GM18511 (cell line): ENCODE measurements at regions not wholly inside any gene's neighbourhood (a gene's known extent, or its start where the extent isn't known, plus 50 kb on each side); places are given as distances from the start of the nearest gene placed in this dataset.
"Not testable (repeated sequence)": the region's sequence is repeated elsewhere in the genome, so short reads cannot be mapped to it uniquely, and the experiment has no call there.

ENCODE experiments used
- ATAC-seq: cut with Tn5 transposase; IDR thresholded peaks from one replicate; pipeline ENCODE4 v1.9.1; 2021; ENCODE audit warnings: mild to moderate bottlenecking, moderate library complexity; ENCODE audit not compliant: unreplicated experiment

DNA sequence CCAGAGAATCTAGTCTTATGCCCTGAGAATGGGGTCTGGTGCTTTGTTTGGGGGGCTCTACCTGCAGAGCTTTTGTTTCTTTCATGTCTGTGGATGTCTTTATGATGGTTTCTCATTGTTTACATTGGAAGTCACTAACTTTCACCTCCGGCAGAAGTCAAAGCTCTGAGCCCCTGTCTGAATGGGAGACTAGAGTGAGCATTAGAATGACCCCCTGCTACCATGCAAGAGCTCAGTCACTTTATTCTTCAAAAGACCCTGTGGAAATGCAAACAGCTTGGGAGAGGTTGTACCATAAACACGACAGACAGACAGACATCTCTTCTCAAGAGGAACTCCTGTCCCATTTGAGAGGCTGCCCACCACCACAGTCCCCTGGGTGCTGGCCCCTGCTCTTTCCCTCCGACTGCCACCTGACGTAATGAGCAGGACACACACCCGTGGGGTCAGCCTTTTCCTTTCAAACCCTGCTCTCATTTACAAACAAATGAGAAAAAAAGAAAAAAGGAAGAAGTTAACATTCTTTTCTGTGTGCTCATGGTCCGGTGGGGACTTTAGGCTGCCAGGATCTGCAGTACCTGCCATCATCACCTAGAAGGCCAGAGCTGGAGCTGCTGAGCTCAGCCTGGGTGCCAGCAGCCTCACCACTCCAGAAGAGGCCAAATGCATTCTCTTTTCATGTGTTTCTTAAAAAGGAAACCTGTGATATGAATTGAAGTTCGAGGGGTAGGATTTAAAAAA is 91.6 kb downstream of the FZD1 start:
- no peak for ATAC-seq

DNA sequence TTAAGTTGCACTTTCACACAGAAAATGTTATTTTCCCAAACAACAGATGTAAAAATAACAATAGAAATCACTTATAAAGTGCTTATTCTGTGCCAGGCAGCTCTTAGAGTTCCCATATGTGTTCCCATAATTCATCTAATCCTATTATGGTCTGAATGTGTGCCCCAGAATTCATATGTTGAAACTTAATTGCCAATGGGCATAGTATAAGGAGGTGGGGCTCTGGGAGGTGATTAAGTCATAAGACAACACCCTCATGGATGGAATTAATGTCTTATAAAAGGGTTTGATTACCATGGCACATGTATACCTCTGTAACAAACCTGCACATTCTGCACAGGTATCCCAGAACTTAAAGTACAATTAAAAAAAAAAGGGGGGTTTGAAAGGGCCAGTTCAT is 92.7 kb downstream of the FZD1 start:
- no peak for ATAC-seq

DNA sequence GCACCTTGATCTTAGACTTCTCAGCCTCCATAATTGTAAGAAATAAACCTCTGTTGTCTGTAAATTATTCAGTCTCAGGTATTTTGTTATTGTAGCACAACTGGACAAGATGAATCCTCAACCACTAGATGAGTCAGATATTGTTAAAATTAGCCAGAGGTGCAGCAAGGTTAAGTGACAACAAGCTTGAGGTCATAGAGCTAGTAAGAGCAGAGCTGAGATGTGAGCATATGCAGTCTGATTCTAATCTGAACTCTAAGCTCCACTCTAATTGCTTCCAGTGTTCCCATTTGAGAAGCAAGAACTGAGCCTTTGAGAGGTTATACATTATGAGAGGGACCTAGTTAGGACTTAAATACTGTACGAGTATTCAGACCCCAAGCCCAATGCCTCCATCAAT is 93.1 kb downstream of the FZD1 start:
- no peak for ATAC-seq

DNA sequence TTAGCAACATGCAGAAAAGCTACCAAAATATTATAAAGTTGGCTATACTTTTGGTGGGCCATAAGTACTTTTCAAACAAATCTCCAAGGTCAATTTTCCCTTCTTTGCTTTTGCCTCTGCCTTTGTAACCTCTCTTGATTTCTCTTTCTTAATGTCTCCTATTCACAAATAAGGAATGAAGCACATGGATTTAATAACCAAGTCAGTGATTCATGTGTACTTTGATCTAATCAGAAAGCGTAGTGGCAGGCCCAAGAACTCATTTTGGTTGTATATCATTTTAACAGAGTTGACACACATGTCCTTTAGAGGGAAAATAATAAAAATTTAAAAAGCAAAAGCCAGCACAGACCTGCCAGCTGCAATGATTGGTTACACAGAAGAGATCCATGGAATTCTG is 93.7 kb downstream of the FZD1 start:
- ATAC-seq = no peak

DNA sequence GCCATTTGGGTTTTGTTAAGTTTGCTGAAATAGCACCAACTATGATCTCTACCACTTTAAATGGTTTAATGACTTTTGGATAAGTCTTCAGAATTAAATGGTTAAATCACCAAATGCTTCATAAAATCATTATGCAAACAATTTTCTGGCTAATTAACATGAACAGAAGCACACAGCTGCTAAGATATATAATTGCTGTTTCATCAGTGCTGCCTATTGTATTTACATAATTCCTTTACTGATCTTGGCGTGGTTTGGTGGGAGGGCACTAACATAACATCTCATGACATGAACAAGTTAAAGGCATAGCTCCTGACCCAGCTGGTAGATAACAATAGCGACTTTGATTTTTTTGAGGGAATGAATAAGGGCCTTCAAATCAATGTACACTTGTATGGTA is 94.1 kb downstream of the FZD1 start:
- ATAC-seq = no peak

DNA sequence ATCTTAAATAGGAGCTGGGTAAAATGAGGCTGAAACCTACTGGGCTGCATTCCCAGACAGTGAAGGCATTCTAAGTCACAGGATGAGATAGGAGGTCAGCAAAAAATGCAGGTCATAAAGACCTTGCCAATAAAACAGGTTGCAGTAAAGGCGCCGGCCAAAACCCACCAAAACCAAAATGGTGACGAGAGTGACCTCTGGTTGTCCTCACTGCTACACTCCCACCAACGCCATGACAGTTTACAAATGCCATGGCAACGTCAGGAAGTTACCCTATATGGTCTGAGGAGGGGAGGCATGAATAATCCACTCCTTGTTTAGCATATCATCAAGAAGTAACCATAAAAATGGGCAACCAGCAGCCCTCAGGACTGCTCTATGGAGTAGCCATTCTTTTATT is 100.9 kb downstream of the FZD1 start:
- not testable (repeated sequence) for ATAC-seq

DNA sequence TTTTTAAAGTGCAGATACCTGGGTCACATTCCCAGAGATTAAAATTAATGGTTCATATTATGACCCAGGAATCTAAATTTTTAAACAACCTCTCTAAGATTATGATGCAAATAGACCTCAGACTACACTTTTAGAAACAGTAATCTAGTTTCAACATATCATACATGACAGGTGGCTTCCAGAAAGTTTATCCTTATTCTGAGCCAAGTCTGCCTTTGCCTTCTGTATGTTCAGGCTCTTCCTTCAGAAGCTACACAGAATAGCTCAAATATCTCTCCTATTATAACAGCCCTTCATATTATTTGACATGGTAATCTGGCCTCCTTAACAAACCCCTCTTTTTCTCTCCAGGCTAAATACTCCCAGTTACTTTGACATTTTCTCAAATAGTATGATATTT is 101.9 kb downstream of the FZD1 start:
- ATAC-seq = no peak

DNA sequence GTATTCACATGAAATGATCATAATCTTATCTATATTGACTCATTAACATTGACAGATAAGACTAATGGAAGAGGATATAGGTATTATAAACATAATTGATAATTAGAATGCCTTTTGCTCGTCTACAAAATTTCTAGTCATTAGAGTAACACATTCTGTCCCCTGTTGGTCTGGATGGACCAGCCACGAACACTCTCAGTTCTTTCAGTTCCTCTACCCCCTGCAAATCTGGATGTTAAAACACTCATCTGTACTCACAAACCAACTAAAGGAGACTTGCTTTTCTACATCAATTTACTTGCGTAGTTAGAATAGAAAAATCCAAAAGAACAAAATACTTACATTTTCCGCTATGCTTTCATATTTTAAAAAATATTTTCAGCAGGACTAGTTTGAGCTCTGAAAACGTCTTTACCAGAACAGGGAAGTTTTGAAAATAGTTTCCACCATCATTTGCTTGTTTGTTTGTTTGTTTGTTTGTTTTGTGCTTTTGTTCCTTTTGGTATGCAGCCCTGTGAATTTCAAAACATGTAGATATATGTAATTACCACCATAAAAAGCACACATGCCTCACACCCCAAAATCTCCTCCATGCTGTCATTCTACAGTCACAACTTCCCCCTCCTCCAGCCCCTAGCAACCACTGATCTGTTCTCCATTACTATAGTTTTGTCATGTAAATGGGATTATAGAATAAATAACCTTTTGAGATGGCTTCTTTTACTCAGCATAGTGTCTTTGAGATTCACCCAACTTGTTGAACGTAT is 103.8 kb downstream of the FZD1 start:
- no peak for ATAC-seq

DNA sequence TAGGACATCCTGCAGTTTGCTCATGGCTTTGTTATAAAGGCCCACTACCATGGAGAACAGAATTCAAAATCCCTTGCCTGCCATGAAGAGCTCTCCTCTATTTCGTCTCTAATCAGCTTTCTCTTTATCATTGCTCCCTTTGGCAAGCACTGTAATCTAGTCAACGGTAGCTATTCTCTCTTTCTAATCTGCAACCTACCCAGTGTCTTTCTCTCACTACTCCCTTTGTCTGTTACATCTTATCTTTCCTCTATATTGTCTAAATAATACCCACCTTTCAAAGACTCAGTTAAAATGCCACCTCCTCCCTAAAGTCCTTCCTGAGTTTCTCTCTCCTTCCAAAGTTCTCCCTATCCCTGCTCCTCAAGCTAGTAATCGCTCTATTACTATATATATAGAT is 108.1 kb downstream of the FZD1 start:
- ATAC-seq = no peak

DNA sequence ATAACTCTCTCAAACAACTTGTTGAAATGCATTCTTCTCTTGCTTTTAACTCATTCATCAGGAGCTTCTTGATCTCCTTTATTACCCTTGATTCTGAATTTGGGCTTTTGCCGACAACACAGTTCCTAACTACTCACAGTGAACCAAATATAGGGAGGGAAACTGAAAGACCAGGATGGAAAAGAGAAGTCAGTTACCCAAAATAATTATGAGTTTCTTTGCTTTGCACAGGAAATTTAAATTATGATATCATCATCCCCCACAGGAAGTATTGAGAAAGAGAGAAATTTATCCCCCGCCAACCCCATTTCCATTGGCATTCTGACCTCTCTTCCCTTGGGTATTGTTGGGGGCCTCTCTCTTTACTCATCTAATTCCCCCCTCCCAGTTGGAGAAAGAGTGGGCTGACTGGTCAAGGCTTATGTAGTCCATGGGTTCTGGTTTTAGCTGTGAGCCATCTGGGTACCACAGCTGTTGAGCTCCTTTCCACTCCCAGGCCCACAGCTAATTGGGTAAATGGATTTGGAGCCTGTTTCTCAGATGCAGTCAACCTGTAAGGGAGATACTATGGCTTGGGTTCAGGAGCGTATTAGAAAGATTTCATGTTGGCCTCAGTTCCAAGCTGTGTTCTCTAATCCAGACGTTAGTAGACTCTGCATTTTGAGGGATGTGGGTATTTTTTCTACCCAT is 109.0 kb downstream of the FZD1 start:
- ATAC-seq = no peak

DNA sequence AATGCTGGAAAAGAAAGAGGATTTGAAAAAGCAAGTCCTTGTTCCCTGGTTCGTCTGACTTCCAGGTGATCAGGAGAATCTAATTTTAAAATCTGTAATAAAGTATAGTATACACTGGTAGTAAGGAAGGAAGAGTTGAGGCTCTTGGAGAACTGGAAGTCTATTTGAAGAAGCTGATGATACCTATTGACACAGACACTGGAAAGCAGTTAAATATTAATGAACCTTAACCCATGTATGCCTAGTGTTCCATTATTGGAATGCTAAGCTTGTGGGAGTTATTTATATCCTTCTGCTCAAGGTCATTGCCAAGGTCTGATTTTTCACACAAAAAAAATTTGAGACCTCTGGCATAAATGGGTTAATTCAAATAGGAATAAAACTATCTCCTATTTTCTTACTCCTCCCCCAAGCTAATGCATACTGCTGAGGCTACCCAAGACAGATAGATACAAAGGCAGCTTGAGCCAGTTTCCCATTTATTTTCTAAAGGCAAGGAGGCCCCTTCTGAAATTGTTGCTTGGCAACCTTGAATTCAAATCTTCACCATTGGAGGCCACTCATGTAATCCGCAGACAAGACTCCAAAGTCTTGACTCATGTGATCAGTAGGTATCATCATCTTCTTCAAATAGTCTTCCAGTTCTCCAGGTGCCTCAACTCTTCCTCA is 110.2 kb downstream of the FZD1 start:
- ATAC-seq = no peak

DNA sequence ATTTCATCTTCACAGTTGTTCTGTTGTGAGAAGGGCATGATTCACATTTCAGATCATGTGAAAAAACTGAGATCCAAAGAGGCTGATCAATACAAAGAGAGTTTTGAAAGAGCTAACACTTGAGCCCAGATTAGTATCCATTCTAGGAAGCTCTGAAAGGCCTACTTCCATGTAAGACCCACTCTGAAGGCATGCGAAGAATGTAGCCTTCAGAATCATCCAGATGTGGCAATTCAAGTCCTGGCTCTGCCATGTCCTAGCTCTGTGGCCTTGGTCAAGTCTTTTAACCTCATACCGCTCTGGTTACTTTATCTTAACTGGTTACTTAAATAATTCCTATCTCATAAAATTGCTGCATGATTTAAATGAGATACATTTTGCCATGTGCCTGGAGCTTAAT is 111.1 kb downstream of the FZD1 start:
- no peak for ATAC-seq

DNA sequence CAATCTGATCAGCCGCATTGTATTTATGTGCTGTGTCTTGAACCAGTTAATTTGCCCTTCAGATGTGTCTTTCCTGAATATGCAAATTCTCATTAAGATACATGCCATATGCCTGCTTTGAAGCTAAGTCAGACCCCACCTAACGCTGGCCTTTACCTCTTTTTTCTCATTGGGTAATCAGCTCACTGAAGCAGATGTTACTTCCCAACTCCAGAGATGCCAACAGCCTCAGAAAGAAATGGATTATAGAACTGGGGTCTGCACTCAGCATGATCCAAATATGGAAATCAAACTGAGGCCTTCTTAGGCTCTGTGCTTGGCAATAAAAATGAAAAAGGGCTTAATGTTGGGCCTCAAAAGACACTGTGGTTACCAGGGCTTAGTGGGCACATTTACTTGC is 113.9 kb downstream of the FZD1 start:
- no peak for ATAC-seq

DNA sequence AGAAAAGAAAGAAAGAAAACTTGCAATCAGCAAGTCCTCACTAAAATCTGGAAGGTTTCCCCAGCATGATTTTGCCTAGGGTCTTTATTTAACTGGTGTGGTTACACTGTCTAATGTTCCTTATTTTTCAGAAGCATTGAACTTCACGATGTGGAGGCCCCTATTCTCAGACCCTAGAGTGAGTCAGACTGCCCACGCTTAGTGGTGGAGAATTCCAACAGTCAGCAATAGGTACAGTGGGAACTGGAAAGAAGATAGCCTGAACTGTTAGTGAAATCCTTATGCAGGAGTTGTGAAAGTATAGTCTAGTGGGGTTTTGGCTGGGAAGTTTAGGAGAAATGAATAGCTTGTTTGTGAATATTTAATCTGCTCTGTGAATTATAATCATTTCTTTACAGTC is 115.0 kb downstream of the FZD1 start:
- ATAC-seq = no peak

DNA sequence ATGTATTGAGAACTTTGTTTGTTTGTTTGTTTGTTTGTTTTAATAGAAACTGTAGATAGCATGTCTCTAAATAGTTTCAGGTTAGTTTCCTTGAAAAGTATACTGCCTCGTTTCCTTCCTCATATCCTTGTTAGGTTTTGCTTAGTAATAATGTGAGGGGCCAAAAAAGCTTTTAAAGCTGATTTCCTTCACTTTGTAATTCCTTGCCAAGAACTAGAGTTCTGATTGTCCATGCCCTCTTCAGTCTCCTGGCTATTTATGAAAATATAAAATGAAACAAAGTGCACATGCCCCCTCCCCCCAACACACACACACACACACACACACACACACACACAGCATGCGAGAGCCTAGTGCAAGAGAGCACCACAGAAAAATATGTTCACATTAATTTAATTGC is 115.8 kb downstream of the FZD1 start:
- no peak for ATAC-seq

DNA sequence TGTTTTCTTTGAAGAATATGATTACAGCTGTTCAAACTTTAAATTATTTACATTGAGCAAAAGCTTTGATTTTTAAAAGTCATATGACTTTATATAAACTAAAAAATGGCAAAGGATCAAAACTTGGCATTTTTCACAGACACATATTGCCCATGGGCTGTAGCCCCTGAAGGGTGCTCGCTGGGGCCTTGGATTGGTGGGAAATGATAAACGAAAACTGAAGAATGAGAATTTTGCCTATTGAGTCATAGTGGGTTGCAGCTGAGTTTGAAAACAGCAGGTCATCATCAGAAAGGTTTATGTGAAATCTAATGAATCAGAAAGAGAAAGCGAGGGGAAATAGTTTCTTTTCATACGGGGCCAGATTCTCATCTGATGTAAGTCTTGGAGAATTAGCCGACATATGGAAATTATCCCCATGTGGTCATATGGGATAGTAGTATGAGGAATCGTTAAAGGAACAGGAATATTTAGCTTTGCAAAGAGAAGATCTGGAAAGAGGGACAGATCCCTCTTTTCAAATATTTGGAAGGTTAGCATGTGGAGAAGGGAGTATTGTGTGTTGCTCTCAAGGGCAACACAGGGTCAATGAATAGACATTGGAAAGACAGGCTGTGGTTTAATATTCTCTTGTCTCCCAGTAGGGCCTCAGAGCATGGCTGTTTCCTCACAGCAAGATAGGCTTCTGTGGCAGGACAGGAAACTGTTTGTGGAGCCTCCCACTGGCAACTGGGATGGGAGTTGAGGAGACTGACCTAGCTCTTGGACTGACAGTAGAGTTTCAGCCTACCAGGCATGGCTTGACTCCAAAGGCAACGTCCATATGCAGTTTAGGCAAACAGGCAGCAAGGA is 119.0 kb downstream of the FZD1 start:
- no peak for ATAC-seq

DNA sequence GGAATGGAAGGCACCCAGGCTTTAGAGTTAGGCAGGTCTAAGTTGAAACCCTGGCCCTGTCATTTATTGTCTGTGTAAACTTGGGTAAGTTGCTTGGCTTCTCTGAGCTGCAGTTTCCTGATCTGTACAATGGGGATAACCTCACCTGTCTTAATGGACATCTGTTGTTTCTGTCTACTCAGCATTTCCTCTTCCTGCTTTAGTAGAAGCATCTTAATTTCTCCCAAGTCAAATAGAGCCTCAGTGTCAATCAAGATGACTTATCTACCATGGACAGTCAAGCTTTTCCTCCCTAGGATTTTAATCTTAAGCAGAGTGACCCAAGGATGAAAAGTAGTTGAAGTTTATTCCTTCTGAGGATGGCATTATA is 119.7 kb downstream of the FZD1 start:
- ATAC-seq = no peak

DNA sequence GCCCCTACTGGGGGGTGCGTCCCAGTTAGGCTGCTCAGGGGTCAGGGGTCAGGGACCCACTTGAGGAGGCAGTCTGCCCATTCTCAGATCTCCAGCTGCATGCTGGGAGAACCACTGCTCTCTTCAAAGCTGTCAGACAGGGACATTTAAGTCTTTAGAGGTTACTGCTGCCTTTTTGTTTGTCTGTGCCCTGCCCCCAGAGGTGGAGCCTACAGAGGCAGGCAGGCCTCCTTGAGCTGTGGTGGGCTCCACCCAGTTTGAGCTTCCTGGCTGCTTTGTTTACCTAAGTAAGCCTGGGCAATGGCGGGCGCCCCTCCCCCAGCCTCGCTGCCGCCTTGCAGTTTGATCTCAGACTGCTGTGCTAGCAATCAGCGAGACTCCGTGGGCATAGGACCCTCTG is 130.5 kb downstream of the FZD1 start:
- not testable (repeated sequence) for ATAC-seq

DNA sequence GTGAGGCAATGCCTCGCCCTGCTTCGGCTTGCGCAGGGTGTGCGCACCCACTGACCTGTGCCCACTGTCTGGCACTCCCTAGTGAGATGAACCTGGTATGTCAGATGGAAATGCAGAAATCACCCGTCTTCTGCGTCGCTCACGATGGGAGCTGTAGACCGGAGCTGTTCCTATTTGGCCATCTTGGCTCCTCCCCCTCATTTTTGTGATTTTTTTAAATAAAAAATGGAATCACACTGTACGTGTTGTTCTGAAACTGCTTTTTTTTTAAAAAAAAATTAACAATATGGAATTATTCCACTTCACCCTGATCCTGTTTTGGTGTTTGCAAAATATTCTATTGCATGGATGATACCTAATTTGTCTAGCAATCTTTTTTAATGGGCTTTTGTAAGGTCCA is 131.1 kb downstream of the FZD1 start:
- not testable (repeated sequence) for ATAC-seq

DNA sequence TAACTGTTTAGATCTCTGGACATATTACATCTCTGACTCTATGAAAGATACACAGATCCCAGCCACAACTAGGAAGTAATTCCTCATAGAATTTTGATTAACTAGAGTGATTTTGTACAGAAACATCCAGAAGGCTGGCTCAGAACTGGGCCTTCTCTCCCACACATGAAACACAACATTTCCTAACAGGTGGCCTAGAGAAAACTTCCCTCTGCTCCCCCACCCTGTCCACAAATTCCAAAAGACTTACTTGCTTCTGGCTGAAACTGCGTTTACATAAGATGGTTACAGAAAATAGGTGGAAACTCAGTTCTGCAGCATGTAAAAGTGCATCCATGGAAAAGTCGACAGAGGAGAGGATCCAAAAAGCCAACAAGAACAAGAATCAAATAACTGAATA is 132.9 kb downstream of the FZD1 start:
- ATAC-seq = no peak

DNA sequence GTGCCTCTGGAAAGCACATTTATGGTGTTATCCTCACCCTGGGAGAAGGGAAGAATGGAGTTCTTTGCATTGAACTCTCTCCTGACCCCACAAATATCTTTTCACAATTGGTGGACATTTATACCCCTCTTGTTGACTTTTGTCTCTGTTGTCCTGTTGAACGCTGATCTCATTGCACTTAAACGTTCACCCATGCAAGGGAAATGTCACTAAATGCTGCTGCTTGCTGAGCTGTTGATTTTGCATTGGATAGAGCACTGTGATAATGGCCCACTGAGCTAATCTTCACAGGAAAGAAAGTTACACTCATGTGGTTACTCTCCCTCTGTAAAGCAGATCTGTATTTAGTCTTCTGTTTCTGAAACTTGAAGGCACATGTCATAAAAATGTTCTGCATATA is 133.4 kb downstream of the FZD1 start:
- no peak for ATAC-seq
